IMR-90 (cell line): ENCODE measurements at regions not wholly inside any gene's neighbourhood (a gene's known extent, or its start where the extent isn't known, plus 50 kb on each side); places are given as distances from the start of the nearest gene placed in this dataset.

Experiments used
- ATAC-seq: fragments of 200-7000 bp; cut with Tn5 transposase; 2 replicates; pipeline ENCODE4 v1.9.1; 2020; ENCODE audit warnings: low read depth, mild to moderate bottlenecking, moderate library complexity
- BruUV-seq: library from RNA; stranded (reverse); fragments of 400-500 nt; replicated peaks from 2 replicates; lab custom pipeline; 2021; lab: Mats Ljungman, UMichigan
- CTCF ChIA-PET: fragments of 300-600 bp; formaldehyde crosslinking; extraction: SDS; loops from one replicate; lab custom pipeline; 2021; ENCODE audit warnings: antibody characterized with exemption; lab: Yijun Ruan, JAX
- POLR2A ChIA-PET: fragments of 300-600 bp; sonication (Branson Sonifier 250); formaldehyde crosslinking; loops from one replicate; lab custom pipeline; 2022; ENCODE audit warnings: antibody characterized with exemption; ENCODE audit not compliant: unreplicated experiment; lab: Charles Lee
- DNase-seq: peaks from one replicate; pipeline ENCODE4 v3.0.0; 2013
- H2AFZ ChIP-seq: replicated peaks from 2 replicates; pipeline ENCODE3; 2013; ENCODE audit warnings: low read length, mild to moderate bottlenecking; ENCODE audit not compliant: poor library complexity
- H2AK5ac ChIP-seq: 2 replicates; pipeline ENCODE4 v1.6.1; 2013; ENCODE audit warnings: low read depth, low read length, inconsistent platforms
- H2AK9ac ChIP-seq: replicated peaks from 2 replicates; pipeline ENCODE3; 2013; ENCODE audit warnings: mild to moderate bottlenecking, low read depth, low read length, moderate library complexity; ENCODE audit not compliant: poor library complexity
- H2BK120ac ChIP-seq: 2 replicates; pipeline ENCODE4 v1.6.1; 2013; ENCODE audit warnings: low read depth, low read length, inconsistent platforms
- H2BK15ac ChIP-seq: 3 replicates; pipeline ENCODE4 v1.6.1; 2013; ENCODE audit warnings: low read depth, low read length, inconsistent platforms
- H2BK20ac ChIP-seq: 2 replicates; pipeline ENCODE4 v1.6.1; 2013; ENCODE audit warnings: low read depth, mild to moderate bottlenecking, inconsistent platforms, low read length, moderate library complexity
- H2BK5ac ChIP-seq: 2 replicates; pipeline ENCODE4 v1.6.1; 2013; ENCODE audit warnings: mild to moderate bottlenecking, low read depth, low read length, inconsistent platforms; ENCODE audit not compliant: poor library complexity, severe bottlenecking
- H3K14ac ChIP-seq: replicated peaks from 2 replicates; pipeline ENCODE4 v1.6.1; 2013; ENCODE audit warnings: low read depth, low read length, inconsistent platforms
- H3K18ac ChIP-seq: 2 replicates; pipeline ENCODE4 v1.6.1; 2013; ENCODE audit warnings: low read depth, low read length, control low read depth
- H3K23ac ChIP-seq: 2 replicates; pipeline ENCODE4 v1.6.1; 2013; ENCODE audit warnings: low read depth, low read length, inconsistent platforms
- H3K27ac ChIP-seq: 2 replicates; pipeline ENCODE4 v1.5.1; 2013; ENCODE audit warnings: mild to moderate bottlenecking, control low read depth, low read length; ENCODE audit not compliant: insufficient read depth
- H3K27me3 ChIP-seq: 2 replicates; pipeline ENCODE4 v1.6.1; 2013; ENCODE audit warnings: low read length; ENCODE audit not compliant: control insufficient read depth, insufficient read depth
- H3K36me3 ChIP-seq: 2 replicates; pipeline ENCODE4 v1.6.1; 2013; ENCODE audit warnings: low read length, mixed read lengths; ENCODE audit not compliant: control insufficient read depth, insufficient read depth
- H3K4ac ChIP-seq: 2 replicates; pipeline ENCODE4 v1.6.1; 2013; ENCODE audit warnings: low read depth, low read length, inconsistent platforms
- H3K4me1 ChIP-seq: 2 replicates; pipeline ENCODE4 v1.6.1; 2013; ENCODE audit warnings: low read length, mixed read lengths; ENCODE audit not compliant: control insufficient read depth, insufficient read depth
- H3K4me2 ChIP-seq: 2 replicates; pipeline ENCODE4 v1.6.1; 2013; ENCODE audit warnings: low read depth, mild to moderate bottlenecking, control low read depth, low read length, moderate library complexity
- H3K4me3 ChIP-seq: 2 replicates; pipeline ENCODE4 v1.5.1; 2013; ENCODE audit warnings: low read depth, mild to moderate bottlenecking, control low read depth, low read length, moderate library complexity; ENCODE audit not compliant: insufficient read depth
- H3K56ac ChIP-seq: 2 replicates; pipeline ENCODE4 v1.6.1; 2013; ENCODE audit warnings: low read length, inconsistent platforms; ENCODE audit not compliant: insufficient read depth; ENCODE audit errors: extremely low read depth
- H3K79me1 ChIP-seq, 2 experiments: 2 replicates each; pipeline ENCODE4 v1.6.1; 2013; ENCODE audit warnings: low read length in 2 of 2, inconsistent platforms in 1 of 2, low read depth in 1 of 2
- H3K9ac ChIP-seq: 2 replicates; pipeline ENCODE4 v1.6.1; 2013; ENCODE audit warnings: low read depth, low read length, control low read depth
- H3K9me1 ChIP-seq: 2 replicates; pipeline ENCODE4 v1.6.1; 2013; ENCODE audit warnings: low read length, inconsistent platforms; ENCODE audit not compliant: insufficient read depth
- H3K9me3 ChIP-seq: 2 replicates; pipeline ENCODE4 v1.6.1; 2013; ENCODE audit warnings: low read length; ENCODE audit not compliant: control insufficient read depth, insufficient read depth
- H4K20me1 ChIP-seq: 2 replicates; pipeline ENCODE4 v1.6.1; 2013; ENCODE audit warnings: low read length, inconsistent platforms; ENCODE audit not compliant: insufficient read depth
- H4K5ac ChIP-seq: 2 replicates; pipeline ENCODE4 v1.6.1; 2013; ENCODE audit warnings: mild to moderate bottlenecking, low read depth, low read length, control low read depth
- H4K8ac ChIP-seq, 2 experiments: 2 replicates each; pipeline ENCODE4 v1.6.1; 2013; ENCODE audit warnings: low read depth in 2 of 2, low read length in 2 of 2, control low read depth in 1 of 2, inconsistent platforms in 1 of 2
- H4K91ac ChIP-seq: 2 replicates; pipeline ENCODE4 v1.6.1; 2013; ENCODE audit warnings: low read depth, low read length, inconsistent platforms; ENCODE audit not compliant: insufficient read depth
- BHLHE40 ChIP-seq: fragments of 150-350 bp; IDR thresholded peaks from 2 replicates; pipeline ENCODE4 v1.6.1; 2016; ENCODE audit warnings: mild to moderate bottlenecking, low read depth, low read length
- CEBPB ChIP-seq: IDR thresholded peaks from 2 replicates; pipeline ENCODE4 v1.6.1; 2012; ENCODE audit warnings: low read depth, low read length, improper control_type of control experiment
- CHD1 ChIP-seq: IDR thresholded peaks from 2 replicates; pipeline ENCODE4 v1.6.1; 2012; ENCODE audit warnings: low read depth, low read length, improper control_type of control experiment
- FOS ChIP-seq: fragments of 150-350 bp; IDR thresholded peaks from 2 replicates; pipeline ENCODE4 v1.6.1; 2016; ENCODE audit warnings: low read depth, low read length
- MAFK ChIP-seq: IDR thresholded peaks from 2 replicates; pipeline ENCODE4 v1.6.1; 2012; ENCODE audit warnings: low read depth, low read length, improper control_type of control experiment
- MAZ ChIP-seq: IDR thresholded peaks from 2 replicates; pipeline ENCODE4 v1.6.1; 2012; ENCODE audit warnings: low read depth, mild to moderate bottlenecking, low read length, improper control_type of control experiment, moderate library complexity, borderline replicate concordance
- MXI1 ChIP-seq: IDR thresholded peaks from 2 replicates; pipeline ENCODE4 v1.6.1; 2012; ENCODE audit warnings: low read depth, mild to moderate bottlenecking, low read length, moderate library complexity, borderline replicate concordance
- NFE2L2 ChIP-seq: fragments of 150-350 bp; IDR thresholded peaks from 2 replicates; pipeline ENCODE4 v1.6.1; 2016; ENCODE audit warnings: low read depth, mild to moderate bottlenecking, low read length
- POLR2A ChIP-seq: IDR thresholded peaks from 2 replicates; pipeline ENCODE4 v1.6.1; 2012; ENCODE audit warnings: mild to moderate bottlenecking, low read depth, low read length
- RAD21 ChIP-seq: IDR thresholded peaks from 2 replicates; pipeline ENCODE4 v1.6.1; 2012; ENCODE audit warnings: low read length, improper control_type of control experiment
- RCOR1 ChIP-seq: IDR thresholded peaks from 2 replicates; pipeline ENCODE4 v1.6.1; 2012; ENCODE audit warnings: mild to moderate bottlenecking, low read length, improper control_type of control experiment; ENCODE audit not compliant: insufficient replicate concordance
- RFX5 ChIP-seq: IDR thresholded peaks from 2 replicates; pipeline ENCODE4 v1.8.0; 2012; ENCODE audit warnings: low read depth, mild to moderate bottlenecking, low read length, moderate library complexity
- SMC3 ChIP-seq: fragments of 150-350 bp; IDR thresholded peaks from 2 replicates; pipeline ENCODE4 v1.6.1; 2016; ENCODE audit warnings: low read depth, mild to moderate bottlenecking, antibody characterized with exemption, low read length, moderate library complexity
- WGBS, 2 experiments: methylation state at CpG; one replicate each; pipeline versions ENCODE4 v1.1.5 to v1.1.7; 2013; ENCODE audit warnings: missing lambda C conversion rate in 2 of 2; ENCODE audit not compliant: insufficient read length in 1 of 2; ENCODE audit errors: extremely low coverage in 2 of 2; 5-methylcytosine and 5-hydroxymethylcytosine counted together
- dilution Hi-C: fragments of 300-500 bp; cut with HindIII; formaldehyde crosslinking; loops from one replicate; pipeline ENCODE4 v1.14.3; 2018; ENCODE audit warnings: low sequenced_read_pairs; ENCODE audit not compliant: unreplicated experiment
- in situ Hi-C: fragments of 300-500 bp; cut with MboI; formaldehyde crosslinking; loops from 3 replicates; pipeline ENCODE4 v1.14.3; 2019; ENCODE audit warnings: low sequenced_read_pairs, inconsistent platforms, mixed read lengths
- intact Hi-C: fragments of 100-400 bp; cut with micrococcal nuclease; formaldehyde crosslinking; loops from 2 replicates; pipeline ENCODE4 v1.10.0; 2022
- TF ChIP-seq, protein P1 (sequence below): fragments of 150-350 bp; IDR thresholded peaks from 2 replicates; pipeline ENCODE4 v1.6.1; 2017; ENCODE audit warnings: mild to moderate bottlenecking, antibody characterized with exemption, low read length, low read depth
- TF ChIP-seq, protein P2 (sequence below): fragments of 150-350 bp; IDR thresholded peaks from 2 replicates; pipeline ENCODE4 v1.6.1; 2016; ENCODE audit warnings: low read depth, mild to moderate bottlenecking, low read length, moderate library complexity, borderline replicate concordance
- TF ChIP-seq, protein P3 (sequence below): conservative IDR thresholded peaks from 2 replicates; pipeline ENCODE4 v1.5.1; 2012; ENCODE audit warnings: mild to moderate bottlenecking, low read depth, low read length, improper control_type of control experiment

- ChIA-PET POLR2A (no interaction called here), CTCF (interaction anchor here (0.6 kb wide), 1 partner anchor 85 kb away, joined by 4 read pairs; no protein-coding TSS in a partner anchor)
- H3K36me3 ChIP-seq = no peaks in the 10 kb centered on the region
- no peak overlapping the region for H2BK20ac ChIP-seq
- H2BK5ac ChIP-seq = no peak overlapping the region
- no peak overlapping the region for H3K23ac ChIP-seq
- no peak overlapping the region for H3K27ac ChIP-seq
- no peaks in the 10 kb centered on the region for H3K9me1 ChIP-seq
- TF ChIP-seq BHLHE40 (no peak), MAZ (no peak), MXI1 (no peak), MAFK (no peak), RCOR1 (no peak), FOS (no peak), CEBPB (no peak), SMC3 (no peak), RAD21 (no peak), NFE2L2 (no peak), RFX5 (no peak), CHD1 (no peak), POLR2A (no peak)
- TF ChIP-seq, protein P1, sequence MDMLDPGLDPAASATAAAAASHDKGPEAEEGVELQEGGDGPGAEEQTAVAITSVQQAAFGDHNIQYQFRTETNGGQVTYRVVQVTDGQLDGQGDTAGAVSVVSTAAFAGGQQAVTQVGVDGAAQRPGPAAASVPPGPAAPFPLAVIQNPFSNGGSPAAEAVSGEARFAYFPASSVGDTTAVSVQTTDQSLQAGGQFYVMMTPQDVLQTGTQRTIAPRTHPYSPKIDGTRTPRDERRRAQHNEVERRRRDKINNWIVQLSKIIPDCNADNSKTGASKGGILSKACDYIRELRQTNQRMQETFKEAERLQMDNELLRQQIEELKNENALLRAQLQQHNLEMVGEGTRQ = no peak
- TF ChIP-seq, protein P2, sequence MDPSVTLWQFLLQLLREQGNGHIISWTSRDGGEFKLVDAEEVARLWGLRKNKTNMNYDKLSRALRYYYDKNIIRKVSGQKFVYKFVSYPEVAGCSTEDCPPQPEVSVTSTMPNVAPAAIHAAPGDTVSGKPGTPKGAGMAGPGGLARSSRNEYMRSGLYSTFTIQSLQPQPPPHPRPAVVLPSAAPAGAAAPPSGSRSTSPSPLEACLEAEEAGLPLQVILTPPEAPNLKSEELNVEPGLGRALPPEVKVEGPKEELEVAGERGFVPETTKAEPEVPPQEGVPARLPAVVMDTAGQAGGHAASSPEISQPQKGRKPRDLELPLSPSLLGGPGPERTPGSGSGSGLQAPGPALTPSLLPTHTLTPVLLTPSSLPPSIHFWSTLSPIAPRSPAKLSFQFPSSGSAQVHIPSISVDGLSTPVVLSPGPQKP = no peak
- TF ChIP-seq, protein P3, sequence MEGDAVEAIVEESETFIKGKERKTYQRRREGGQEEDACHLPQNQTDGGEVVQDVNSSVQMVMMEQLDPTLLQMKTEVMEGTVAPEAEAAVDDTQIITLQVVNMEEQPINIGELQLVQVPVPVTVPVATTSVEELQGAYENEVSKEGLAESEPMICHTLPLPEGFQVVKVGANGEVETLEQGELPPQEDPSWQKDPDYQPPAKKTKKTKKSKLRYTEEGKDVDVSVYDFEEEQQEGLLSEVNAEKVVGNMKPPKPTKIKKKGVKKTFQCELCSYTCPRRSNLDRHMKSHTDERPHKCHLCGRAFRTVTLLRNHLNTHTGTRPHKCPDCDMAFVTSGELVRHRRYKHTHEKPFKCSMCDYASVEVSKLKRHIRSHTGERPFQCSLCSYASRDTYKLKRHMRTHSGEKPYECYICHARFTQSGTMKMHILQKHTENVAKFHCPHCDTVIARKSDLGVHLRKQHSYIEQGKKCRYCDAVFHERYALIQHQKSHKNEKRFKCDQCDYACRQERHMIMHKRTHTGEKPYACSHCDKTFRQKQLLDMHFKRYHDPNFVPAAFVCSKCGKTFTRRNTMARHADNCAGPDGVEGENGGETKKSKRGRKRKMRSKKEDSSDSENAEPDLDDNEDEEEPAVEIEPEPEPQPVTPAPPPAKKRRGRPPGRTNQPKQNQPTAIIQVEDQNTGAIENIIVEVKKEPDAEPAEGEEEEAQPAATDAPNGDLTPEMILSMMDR = no peak
- 80% methylated on average over 1 of the region's 7 CpGs; no CpG with 5 or more reads in 1 of the 2 experiments for WGBS, 2 experiments
- no peaks in the 10 kb centered on the region for H3K27me3 ChIP-seq
- H4K8ac ChIP-seq = no peak overlapping the region
- no peaks in the 10 kb centered on the region for H4K20me1 ChIP-seq
- H2BK15ac ChIP-seq = no peak overlapping the region
- in situ Hi-C loops (no loop called here), intact Hi-C loops (no loop called here), dilution Hi-C loops (no loop called here)
- no peaks in the 10 kb centered on the region for H3K9me3 ChIP-seq
- ATAC-seq (no peak), DNase-seq (no peak)
- H3K79me1 ChIP-seq = no peaks in the 10 kb centered on the region
- no peak overlapping the region for H2AK5ac ChIP-seq
- H4K91ac ChIP-seq = no peak overlapping the region
- no peaks in the 10 kb centered on the region for H3K4me1 ChIP-seq
- BruUV-seq = no TSS peak
- H3K4me3 ChIP-seq = no peak overlapping the region
- no peak overlapping the region for H2AK9ac ChIP-seq
- no peak overlapping the region for H3K4ac ChIP-seq
- H2AFZ ChIP-seq = no peak overlapping the region
- H2BK120ac ChIP-seq = no peak overlapping the region
- H3K14ac ChIP-seq = no peak overlapping the region
- no peak overlapping the region for H3K9ac ChIP-seq
- no peak overlapping the region for H3K4me2 ChIP-seq
- no peak overlapping the region for H4K5ac ChIP-seq
- no peak overlapping the region for H3K18ac ChIP-seq
- no peak overlapping the region for H3K56ac ChIP-seq
Observed at GRCh38 chr3:102018551-102018950, 169.2 kb downstream of the NFKBIZ start.
